B cell (primary cell): ENCODE measurements at regions not wholly inside any gene's neighbourhood (a gene's known extent, or its start where the extent isn't known, plus 50 kb on each side); places are given as distances from the start of the nearest gene placed in this dataset.

Experiments
- EZH2 ChIP-seq: IDR thresholded peaks from 2 replicates; pipeline ENCODE4 v1.6.1; 2012; ENCODE audit warnings: borderline replicate concordance, low read depth, mild to moderate bottlenecking, moderate library complexity, low read length; ENCODE audit not compliant: insufficient read depth, poor library complexity, severe bottlenecking
- TF ChIP-seq, protein P1 (sequence below): fragments of 200-600 bp; IDR thresholded peaks from one replicate; pipeline ENCODE4 v1.8.0; 2022; ENCODE audit warnings: antibody characterized with exemption, mild to moderate bottlenecking

DNA sequence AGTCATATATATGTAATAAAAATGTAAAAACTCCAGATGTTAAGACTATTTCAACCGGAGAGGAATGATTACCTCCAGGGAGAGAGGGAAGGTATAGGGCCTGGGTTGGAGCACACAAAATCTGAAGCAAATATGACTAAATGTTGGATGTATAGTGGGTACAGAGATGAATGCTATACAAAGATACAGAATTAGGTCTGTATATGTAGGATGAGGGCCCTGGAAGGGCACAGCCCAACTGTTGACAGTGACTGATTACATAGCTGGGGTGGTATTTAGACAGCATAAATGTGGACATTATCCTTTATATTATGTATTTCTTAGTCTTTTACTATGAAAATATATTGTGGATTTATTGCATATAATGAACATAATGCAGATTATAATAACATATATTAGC lies 94.4 kb upstream of the SPATA12 start:
- TF ChIP-seq, protein P1, sequence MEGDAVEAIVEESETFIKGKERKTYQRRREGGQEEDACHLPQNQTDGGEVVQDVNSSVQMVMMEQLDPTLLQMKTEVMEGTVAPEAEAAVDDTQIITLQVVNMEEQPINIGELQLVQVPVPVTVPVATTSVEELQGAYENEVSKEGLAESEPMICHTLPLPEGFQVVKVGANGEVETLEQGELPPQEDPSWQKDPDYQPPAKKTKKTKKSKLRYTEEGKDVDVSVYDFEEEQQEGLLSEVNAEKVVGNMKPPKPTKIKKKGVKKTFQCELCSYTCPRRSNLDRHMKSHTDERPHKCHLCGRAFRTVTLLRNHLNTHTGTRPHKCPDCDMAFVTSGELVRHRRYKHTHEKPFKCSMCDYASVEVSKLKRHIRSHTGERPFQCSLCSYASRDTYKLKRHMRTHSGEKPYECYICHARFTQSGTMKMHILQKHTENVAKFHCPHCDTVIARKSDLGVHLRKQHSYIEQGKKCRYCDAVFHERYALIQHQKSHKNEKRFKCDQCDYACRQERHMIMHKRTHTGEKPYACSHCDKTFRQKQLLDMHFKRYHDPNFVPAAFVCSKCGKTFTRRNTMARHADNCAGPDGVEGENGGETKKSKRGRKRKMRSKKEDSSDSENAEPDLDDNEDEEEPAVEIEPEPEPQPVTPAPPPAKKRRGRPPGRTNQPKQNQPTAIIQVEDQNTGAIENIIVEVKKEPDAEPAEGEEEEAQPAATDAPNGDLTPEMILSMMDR = no peak
- no peak for TF ChIP-seq EZH2
